HUES48 (cell line): ENCODE measurements at regions not wholly inside any gene's neighbourhood (a gene's known extent, or its start where the extent isn't known, plus 50 kb on each side); places are given as distances from the start of the nearest gene placed in this dataset.

Experiments
- H3K27ac ChIP-seq: one replicate; pipeline ENCODE4 v1.7.0; 2013; ENCODE audit warnings: low read depth, low read length, inconsistent platforms
- H3K27me3 ChIP-seq: 2 replicates; pipeline ENCODE4 v1.6.1; 2013; ENCODE audit warnings: mild to moderate bottlenecking, low read length; ENCODE audit not compliant: control insufficient read depth, insufficient read depth
- H3K36me3 ChIP-seq: 2 replicates; pipeline ENCODE4 v1.6.1; 2013; ENCODE audit warnings: low read length; ENCODE audit not compliant: control insufficient read depth, insufficient read depth
- H3K4me1 ChIP-seq: 2 replicates; pipeline ENCODE4 v1.6.1; 2013; ENCODE audit warnings: mild to moderate bottlenecking, low read length; ENCODE audit not compliant: control insufficient read depth, insufficient read depth
- H3K4me3 ChIP-seq: 2 replicates; pipeline ENCODE4 v1.5.1; 2013; ENCODE audit warnings: mild to moderate bottlenecking, low read depth, low read length
- H3K9ac ChIP-seq: 2 replicates; pipeline ENCODE4 v1.6.1; 2013; ENCODE audit warnings: mild to moderate bottlenecking, low read depth, low read length, moderate library complexity
- H3K9me3 ChIP-seq: 2 replicates; pipeline ENCODE4 v1.6.1; 2013; ENCODE audit warnings: low read length; ENCODE audit not compliant: control insufficient read depth, insufficient read depth

- Histone ChIP-seq H3K27me3 (no peaks in the 10 kb centered on the region), H3K4me3 (no peak overlapping the region), H3K27ac (no peak overlapping the region), H3K9ac (no peak overlapping the region), H3K36me3 (no peaks in the 10 kb centered on the region), H3K9me3 (no peaks in the 10 kb centered on the region), H3K4me1 (no peaks in the 10 kb centered on the region)
Observed at GRCh38 chr14:46215801-46216200, 435.8 kb downstream of the RPL10L start.

GRCh38 chr14:46198676-46199075 is 452.9 kb downstream of the RPL10L start:
- Histone ChIP-seq H3K27ac (no peak overlapping the region), H3K4me3 (no peak overlapping the region), H3K36me3 (no peaks in the 10 kb centered on the region), H3K9me3 (no peaks in the 10 kb centered on the region), H3K9ac (no peak overlapping the region), H3K4me1 (no peaks in the 10 kb centered on the region; the same call in 1 of the 2 replicates), H3K27me3 (no peaks in the 10 kb centered on the region)

- Histone ChIP-seq H3K4me1 (no peaks in the 10 kb centered on the region; the same call in 1 of the 2 replicates), H3K36me3 (no peaks in the 10 kb centered on the region), H3K4me3 (no peak overlapping the region), H3K27me3 (no peaks in the 10 kb centered on the region), H3K9ac (no peak overlapping the region), H3K9me3 (no peaks in the 10 kb centered on the region), H3K27ac (no peak overlapping the region)
Observed at GRCh38 chr14:46197856-46198255, 453.7 kb downstream of the RPL10L start.
